Testis (tissue), 2 donors: ENCODE measurements at regions not wholly inside any gene's neighbourhood (a gene's known extent, or its start where the extent isn't known, plus 50 kb on each side); places are given as distances from the start of the nearest gene placed in this dataset.
A peak's percentile ranks its signal among the peaks of the same experiment; 100 is the strongest.

ENCODE experiments used
- DNase-seq: peaks from one replicate; pipeline ENCODE4 v3.0.0-alpha.2; 2019
- H3K27ac ChIP-seq, 2 donors: fragments of 200-600 bp; sonication (generic); one replicate each; pipeline ENCODE4 v1.5.1; 2019
- H3K27me3 ChIP-seq: fragments of 200-600 bp; sonication (generic); one replicate; pipeline ENCODE4 v1.5.1; 2019
- H3K36me3 ChIP-seq: fragments of 200-600 bp; sonication (generic); one replicate; pipeline ENCODE4 v1.5.1; 2017; ENCODE audit warnings: low read depth; ENCODE audit errors: missing control alignments
- H3K4me1 ChIP-seq: fragments of 200-600 bp; sonication (generic); one replicate; pipeline ENCODE4 v1.5.1; 2019
- H3K4me3 ChIP-seq, 2 donors: fragments of 200-600 bp; sonication (generic); one replicate each; pipeline ENCODE4 v1.5.1; 2017 to 2019
- H3K9me3 ChIP-seq: fragments of 200-600 bp; sonication (generic); one replicate; pipeline ENCODE4 v1.5.1; 2017
- CTCF ChIP-seq, 3 experiments: fragments of 450-650 bp in 2 of 3; fragments of 200-600 bp in 1 of 3; sonication (generic) in 1 of 3; IDR thresholded peaks; one replicate each; pipeline ENCODE4 v1.5.1; 2016 to 2019; ENCODE audit warnings: antibody characterized with exemption in 3 of 3, mild to moderate bottlenecking in 2 of 3, moderate library complexity in 1 of 3
- POLR2A ChIP-seq: fragments of 450-650 bp; IDR thresholded peaks from one replicate; pipeline ENCODE4 v1.6.1; 2017; ENCODE audit warnings: antibody characterized with exemption, mild to moderate bottlenecking, moderate library complexity
- WGBS, 2 donors: methylation state at CpG; one replicate each; pipeline ENCODE4 v1.1.5; 2018; 5-methylcytosine and 5-hydroxymethylcytosine counted together
- intact Hi-C: fragments of 100-400 bp; cut with DNase I; formaldehyde crosslinking; loops from one replicate; pipeline ENCODE4 v1.15.1; 2023; ENCODE audit warnings: low total_unique reads

- DNase-seq, result peak; percentile 19
- 69 to 83% methylated on average over 7 to 16 of the region's 16 CpGs for WGBS, 2 donors
- Histone ChIP-seq H3K4me3 (no peak overlapping the region), H3K9me3 (no peaks in the 10 kb centered on the region), H3K27ac (no peak overlapping the region), H3K27me3 (no peaks in the 10 kb centered on the region), H3K4me1 (no peaks in the 10 kb centered on the region), H3K36me3 (no peaks in the 10 kb centered on the region)
- TF ChIP-seq POLR2A (no peak), CTCF (IDR thresholded peaks at IDR 0.05) (no peak)
- intact Hi-C loops, result no loop called here
Observed at GRCh38 chr17:31596382-31597323, 205.2 kb downstream of the RAB11FIP4 start.

DNA sequence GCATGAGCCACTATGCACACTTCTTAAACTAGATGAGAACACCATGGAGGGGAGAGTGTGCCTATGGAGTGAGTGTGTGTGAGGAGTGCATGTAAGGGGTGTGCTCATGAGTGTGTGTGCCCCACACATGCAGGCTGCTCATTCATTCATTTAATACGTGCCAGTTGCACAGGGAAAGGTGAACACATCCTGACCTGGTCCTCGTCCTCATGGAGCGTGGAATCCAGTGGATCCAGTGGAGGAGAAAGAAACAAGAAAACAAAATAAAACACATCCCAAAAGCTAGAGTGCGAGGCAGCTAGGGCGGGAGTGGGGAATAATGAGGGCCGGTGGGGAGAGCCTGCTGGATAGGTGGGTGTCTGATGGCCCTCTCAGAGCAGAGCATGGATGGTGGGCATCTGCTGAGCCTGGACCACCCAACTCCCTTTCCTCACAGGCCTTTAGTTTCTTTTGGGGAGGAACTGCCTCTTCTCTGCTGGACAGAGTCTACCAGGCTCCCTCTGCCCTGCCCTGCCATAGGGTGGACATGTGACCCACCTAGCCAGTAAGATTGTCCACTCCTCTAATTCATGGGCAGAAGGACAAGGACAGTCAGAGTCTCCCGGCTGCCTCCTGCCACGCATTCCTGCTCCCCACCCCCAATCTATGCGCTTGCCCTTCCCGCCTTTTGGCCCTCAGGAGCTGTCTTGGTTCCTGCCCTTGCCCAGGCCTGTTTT is 204.3 kb downstream of the RAB11FIP4 start:
- intact Hi-C loops, result no loop called here
- Histone ChIP-seq H3K27ac (no peak overlapping the region), H3K4me3 (no peak overlapping the region), H3K36me3 (no peaks in the 10 kb centered on the region), H3K4me1 (no peaks in the 10 kb centered on the region), H3K9me3 (no peaks in the 10 kb centered on the region), H3K27me3 (no peaks in the 10 kb centered on the region)
- 91 to 92% methylated on average over 10 of the region's 10 CpGs for WGBS, 2 donors
- DNase-seq, result no peak
- no peak for TF ChIP-seq POLR2A
- TF ChIP-seq CTCF (IDR thresholded peaks at IDR 0.05), result no peak

- Histone ChIP-seq H3K27ac (no peak overlapping the region), H3K4me3 (no peak overlapping the region), H3K4me1 (no peaks in the 10 kb centered on the region), H3K36me3 (no peaks in the 10 kb centered on the region), H3K27me3 (no peaks in the 10 kb centered on the region), H3K9me3 (no peaks in the 10 kb centered on the region)
- WGBS, 2 donors, result 87 to 88% methylated on average over 2 of the region's 2 CpGs
- TF ChIP-seq POLR2A (no peak), CTCF (IDR thresholded peaks at IDR 0.05) (no peak)
- no peak for DNase-seq
- intact Hi-C loops, result no loop called here
Observed at GRCh38 chr17:31595076-31595475, 203.6 kb downstream of the RAB11FIP4 start.

DNA sequence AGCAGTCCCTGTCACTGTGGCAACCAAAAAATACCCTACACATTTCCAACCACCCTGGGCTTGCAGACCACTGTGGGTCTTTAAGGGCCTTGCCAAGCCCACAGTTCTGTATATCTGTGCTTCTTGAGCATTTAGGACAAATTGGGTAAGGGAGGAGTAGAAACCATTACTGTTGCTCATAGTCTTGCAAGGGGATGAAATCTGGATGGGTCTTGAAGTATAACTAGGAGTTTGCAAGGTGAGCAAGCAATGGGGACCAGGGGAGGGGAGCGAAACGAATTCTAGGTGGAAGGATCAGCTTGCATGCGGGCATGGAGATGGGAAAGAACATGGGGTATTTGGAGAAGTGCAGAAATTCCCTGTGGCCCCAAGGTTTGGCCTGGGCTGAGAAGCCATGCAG is 202.9 kb downstream of the RAB11FIP4 start:
- H3K4me1 ChIP-seq, result no peaks in the 10 kb centered on the region
- no peaks in the 10 kb centered on the region for H3K36me3 ChIP-seq
- H3K4me3 ChIP-seq, result no peak overlapping the region
- no peaks in the 10 kb centered on the region for H3K9me3 ChIP-seq
- 91 to 95% methylated on average over 3 of the region's 3 CpGs for whole genome bisulfite sequencing, 2 donors
- H3K27me3 ChIP-seq, result no peaks in the 10 kb centered on the region
- H3K27ac ChIP-seq, result no peak overlapping the region
- no peak for DNase-seq
- intact Hi-C loops, result no loop called here
- TF ChIP-seq CTCF (IDR thresholded peaks at IDR 0.05) (no peak), POLR2A (no peak)
